HepG2 (cell line): ENCODE measurements at regions not wholly inside any gene's neighbourhood (a gene's known extent, or its start where the extent isn't known, plus 50 kb on each side); places are given as distances from the start of the nearest gene placed in this dataset.

Experiments
- ATAC-seq: fragments of 200-7000 bp; cut with Tn5 transposase; 3 replicates; pipeline ENCODE4 v1.9.1; 2020; ENCODE audit warnings: mild to moderate bottlenecking, moderate library complexity
- BruUV-seq: library from RNA; stranded (reverse); fragments of 400-500 nt; replicated peaks from 2 replicates; lab custom pipeline; 2021; lab: Mats Ljungman, UMichigan
- CTCF ChIA-PET: fragments of 300-600 bp; formaldehyde crosslinking; extraction: SDS; loops from one replicate; lab custom pipeline; 2021; ENCODE audit warnings: low total read pairs, inconsistent platforms, low intra/inter-chr PET ratio; lab: Yijun Ruan, JAX
- POLR2A ChIA-PET: fragments of 350-600 bp; sonication (Branson Sonifier 250); formaldehyde crosslinking; loops from one replicate; lab custom pipeline; 2020; ENCODE audit warnings: antibody characterized with exemption, inconsistent platforms; lab: Yijun Ruan, JAX
- DNase-seq: peaks from one replicate; pipeline ENCODE4 v3.0.0-alpha.2; 2015; ENCODE audit warnings: low spot score
- FAIRE-seq: peaks from 3 replicates; lab custom pipeline; 2011; peaks lifted over from hg19 to GRCh38; lab: Jason Lieb, UNC
- H2AFZ ChIP-seq: one replicate; pipeline ENCODE4 v1.6.1; 2011; ENCODE audit warnings: low read length, inconsistent platforms
- H3K27ac ChIP-seq: fragments of 300-600 bp; 3 replicates; pipeline ENCODE4 v1.8.0; 2011; ENCODE audit warnings: mixed run types, mild to moderate bottlenecking, mixed read lengths, low read length, inconsistent platforms; ENCODE audit not compliant: insufficient read depth; ENCODE audit errors: extremely low read length
- H3K27me3 ChIP-seq, 2 experiments: fragments of 200-600 bp in 1 of 2; 2 replicates in 1 of 2; 3 replicates in 1 of 2; pipeline versions ENCODE4 v1.6.0 to v1.8.0; 2011; ENCODE audit warnings: low read length in 2 of 2, mild to moderate bottlenecking in 2 of 2, moderate library complexity in 2 of 2, inconsistent platforms in 1 of 2; ENCODE audit not compliant: insufficient read depth in 2 of 2, control insufficient read depth in 1 of 2
- H3K36me3 ChIP-seq, 2 experiments: fragments of 200-600 bp in 1 of 2; replicated peaks in 1 of 2; 2 replicates in 1 of 2; 3 replicates in 1 of 2; pipeline versions ENCODE4 v1.5.1 to v1.8.0; 2011; ENCODE audit warnings: low read length in 2 of 2, inconsistent platforms in 1 of 2; ENCODE audit not compliant: insufficient read depth in 2 of 2, control insufficient read depth in 1 of 2
- H3K4me1 ChIP-seq: 2 replicates; pipeline ENCODE4 v1.5.1; 2012; ENCODE audit warnings: low read length, inconsistent platforms; ENCODE audit not compliant: insufficient read depth
- H3K4me2 ChIP-seq: 2 replicates; pipeline ENCODE4 v1.6.0; 2011; ENCODE audit warnings: low read depth, low read length, inconsistent platforms
- H3K4me3 ChIP-seq, 3 experiments: fragments of 200-600 bp in 1 of 3; sonication (generic), shearing (Covaris generic) in 1 of 3; replicated peaks in 1 of 3; 2 replicates each; pipeline ENCODE4 v1.5.1; 2011 to 2016; ENCODE audit warnings: low read length in 3 of 3, inconsistent platforms in 2 of 3, low read depth in 2 of 3, mild to moderate bottlenecking in 2 of 3, control low read depth in 1 of 3, mixed read lengths in 1 of 3; ENCODE audit not compliant: insufficient read depth in 1 of 3
- H3K79me2 ChIP-seq: one replicate; pipeline ENCODE4 v1.6.1; 2011; ENCODE audit warnings: low read length, inconsistent platforms; ENCODE audit not compliant: insufficient read depth
- H3K9ac ChIP-seq: 2 replicates; pipeline ENCODE4 v1.6.0; 2011; ENCODE audit warnings: mild to moderate bottlenecking, low read depth, low read length, inconsistent platforms; ENCODE audit not compliant: insufficient read depth
- H3K9me3 ChIP-seq: 2 replicates; pipeline ENCODE4 v1.5.1; 2012; ENCODE audit warnings: mild to moderate bottlenecking, low read length
- H4K20me1 ChIP-seq: 2 replicates; pipeline ENCODE4 v1.6.0; 2011; ENCODE audit warnings: inconsistent platforms, mild to moderate bottlenecking, low read length, moderate library complexity; ENCODE audit not compliant: insufficient read depth
- ATF2 ChIP-seq: sonication (generic); formaldehyde crosslinking; IDR thresholded peaks from 2 replicates; pipeline ENCODE4 v1.4.0; 2020; ENCODE audit warnings: missing genetic modification reagents
- DR1 ChIP-seq: sonication (generic); formaldehyde crosslinking; IDR thresholded peaks from 2 replicates; pipeline ENCODE4 v1.8.0; 2021; ENCODE audit warnings: mild to moderate bottlenecking, missing genetic modification reagents, inconsistent platforms
- GLI4 ChIP-seq: sonication (generic); formaldehyde crosslinking; IDR thresholded peaks from 2 replicates; pipeline ENCODE4 v1.5.1; 2020; ENCODE audit warnings: missing genetic modification reagents, mild to moderate bottlenecking, moderate library complexity, borderline replicate concordance
- MED1 ChIP-seq: sonication (generic); formaldehyde crosslinking; IDR thresholded peaks from 2 replicates; pipeline ENCODE4 v1.4.0; 2020; ENCODE audit warnings: missing genetic modification reagents
- MTA1 ChIP-seq: sonication (generic); formaldehyde crosslinking; IDR thresholded peaks from 2 replicates; pipeline ENCODE4 v1.4.0; 2020; ENCODE audit warnings: missing genetic modification reagents, mild to moderate bottlenecking, borderline replicate concordance
- PRMT3 ChIP-seq: sonication (generic); formaldehyde crosslinking; IDR thresholded peaks from 2 replicates; pipeline ENCODE4 v1.8.1; 2022; ENCODE audit warnings: low read depth, mild to moderate bottlenecking, moderate library complexity, missing genetic modification reagents, borderline replicate concordance
- ZBTB3 ChIP-seq: sonication (generic); formaldehyde crosslinking; IDR thresholded peaks from 2 replicates; pipeline ENCODE4 v1.4.0; 2020; ENCODE audit warnings: low read depth, mild to moderate bottlenecking, moderate library complexity, missing genetic modification reagents, borderline replicate concordance
- ZNF12 ChIP-seq: sonication (generic); formaldehyde crosslinking; IDR thresholded peaks from 2 replicates; pipeline ENCODE4 v1.5.0; 2020; ENCODE audit warnings: missing genetic modification reagents
- ZNF263 ChIP-seq: sonication (generic); formaldehyde crosslinking; IDR thresholded peaks from 2 replicates; pipeline ENCODE4 v1.4.0; 2020; ENCODE audit warnings: missing genetic modification reagents
- ZXDC ChIP-seq: sonication (generic); formaldehyde crosslinking; IDR thresholded peaks from 2 replicates; pipeline ENCODE4 v1.5.0; 2020; ENCODE audit warnings: mild to moderate bottlenecking, missing genetic modification reagents
- WGBS: methylation state at CpG from one replicate; pipeline ENCODE4 v1.1.6; 2017; ENCODE audit warnings: low lambda C conversion rate; 5-methylcytosine and 5-hydroxymethylcytosine counted together
- in situ Hi-C: cut with HindIII; loops from 2 replicates; pipeline ENCODE4 v1.10.0; 2017; ENCODE audit warnings: low pct_unique_long_range_greater_than_20kb; ENCODE audit not compliant: extremely low pct_ligation_motif_present
- intact Hi-C: fragments of 100-400 bp; cut with micrococcal nuclease; formaldehyde crosslinking; loops from one replicate; pipeline ENCODE4 v1.10.0; 2022; ENCODE audit not compliant: unreplicated experiment
- TF ChIP-seq, protein P1 (sequence below): sonication (generic); formaldehyde crosslinking; IDR thresholded peaks from 2 replicates; pipeline ENCODE4 v1.4.0; 2020; ENCODE audit warnings: mild to moderate bottlenecking, missing genetic modification reagents

DNA sequence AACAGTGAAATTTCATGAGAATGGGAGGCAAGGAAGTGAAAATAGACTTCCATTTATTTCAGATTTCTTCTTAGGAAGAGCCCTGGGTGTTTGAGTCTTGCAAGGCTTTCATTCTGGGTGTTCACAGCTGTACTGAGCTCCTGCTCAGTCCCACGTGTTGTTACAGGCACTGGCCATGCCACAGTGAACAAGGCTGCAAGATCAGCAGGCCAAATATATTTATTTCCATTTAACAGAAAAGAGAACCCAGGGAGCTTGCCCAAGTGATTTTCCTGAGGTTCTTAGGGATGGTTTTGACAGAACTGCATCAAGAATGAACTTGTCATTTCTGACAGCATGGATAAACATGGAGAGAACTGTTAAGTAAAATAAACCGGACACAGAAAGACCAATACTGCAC is 54.5 kb upstream of the CD36 start:
- FAIRE-seq (no peak), ATAC-seq (no peak), DNase-seq (no peak)
- Histone ChIP-seq H3K79me2 (no peaks in the 10 kb centered on the region), H3K4me1 (no peaks in the 10 kb centered on the region), H3K4me3 (no peak overlapping the region), H3K9me3 (no peaks in the 10 kb centered on the region), H2AFZ (no peak overlapping the region), H3K27ac (no peak overlapping the region), H3K9ac (no peak overlapping the region), H4K20me1 (no peaks in the 10 kb centered on the region), H3K36me3 (no peaks in the 10 kb centered on the region), H3K27me3 (no peaks in the 10 kb centered on the region), H3K4me2 (no peak overlapping the region)
- POLR2A ChIA-PET = no interaction called here
- CTCF ChIA-PET = no interaction called here
- intact Hi-C loops = no loop called here
- no peak for TF ChIP-seq ZNF263 (CRISPR knock-in tag)
- no peak for TF ChIP-seq MTA1 (CRISPR knock-in tag)
- TF ChIP-seq GLI4 = no peak
- no peak for TF ChIP-seq PRMT3 (CRISPR knock-in tag)
- TF ChIP-seq ZNF12 = no peak
- TF ChIP-seq ATF2 (CRISPR knock-in tag) = no peak
- no peak for TF ChIP-seq DR1 (CRISPR knock-in tag)
- in situ Hi-C loops = no loop called here
- no TSS peak for BruUV-seq
- WGBS = 55% methylated on average over 2 of the region's 2 CpGs

DNA sequence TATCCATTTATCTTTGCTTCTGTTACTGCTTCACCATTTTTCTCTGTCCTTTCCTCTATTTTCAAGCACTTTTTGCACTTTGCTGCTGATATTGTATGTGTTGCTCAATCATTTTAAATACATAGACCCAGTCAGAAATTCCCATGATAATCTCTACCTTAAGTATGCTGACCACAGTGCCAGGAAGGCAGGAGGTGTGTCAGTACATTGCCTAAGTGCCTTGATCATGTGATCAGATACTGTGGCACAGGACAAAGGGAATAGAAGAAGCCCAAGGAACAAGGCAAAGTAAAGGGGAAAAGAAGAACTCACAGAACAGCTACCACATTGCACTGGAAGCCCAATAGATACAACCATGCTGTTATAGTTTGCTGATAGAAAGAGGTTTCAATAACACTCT is 53.7 kb upstream of the CD36 start:
- FAIRE-seq = no peak
- Histone ChIP-seq H3K27me3 (no peaks in the 10 kb centered on the region), H3K4me3 (no peak overlapping the region), H3K4me1 (no peaks in the 10 kb centered on the region), H3K9ac (no peak overlapping the region), H3K79me2 (no peaks in the 10 kb centered on the region), H3K4me2 (no peak overlapping the region), H2AFZ (no peak overlapping the region), H3K36me3 (no peaks in the 10 kb centered on the region), H4K20me1 (no peaks in the 10 kb centered on the region), H3K9me3 (no peaks in the 10 kb centered on the region), H3K27ac (no peak overlapping the region)
- ChIA-PET POLR2A (no interaction called here), CTCF (no interaction called here)
- in situ Hi-C loops = no loop called here
- no peak for ATAC-seq
- no peak for TF ChIP-seq ZXDC
- TF ChIP-seq, protein P1, sequence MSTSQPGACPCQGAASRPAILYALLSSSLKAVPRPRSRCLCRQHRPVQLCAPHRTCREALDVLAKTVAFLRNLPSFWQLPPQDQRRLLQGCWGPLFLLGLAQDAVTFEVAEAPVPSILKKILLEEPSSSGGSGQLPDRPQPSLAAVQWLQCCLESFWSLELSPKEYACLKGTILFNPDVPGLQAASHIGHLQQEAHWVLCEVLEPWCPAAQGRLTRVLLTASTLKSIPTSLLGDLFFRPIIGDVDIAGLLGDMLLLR (CRISPR knock-in tag) = no peak
- TF ChIP-seq ZBTB3 = no peak
- no peak for TF ChIP-seq MED1 (CRISPR knock-in tag)
- peak; percentile 29 for DNase-seq
- BruUV-seq = no TSS peak
- intact Hi-C loops = no loop called here
